Esophagus muscularis mucosa (tissue), 4 donors: ENCODE measurements at regions not wholly inside any gene's neighbourhood (a gene's known extent, or its start where the extent isn't known, plus 50 kb on each side); places are given as distances from the start of the nearest gene placed in this dataset.

Source experiments
- CTCF ChIP-seq, 3 experiments: fragments of 200-600 bp in 2 of 3; fragments of 450-650 bp in 1 of 3; sonication (generic) in 2 of 3; IDR thresholded peaks; one replicate each; pipeline ENCODE4 v1.5.1; 2017 to 2019; ENCODE audit warnings: antibody characterized with exemption in 3 of 3, mild to moderate bottlenecking in 2 of 3, moderate library complexity in 1 of 3
- EP300 ChIP-seq: sonication (generic); formaldehyde crosslinking; IDR thresholded peaks from one replicate; pipeline ENCODE4 v1.6.1; 2017; ENCODE audit warnings: antibody characterized with exemption
- POLR2A ChIP-seq: fragments of 450-650 bp; IDR thresholded peaks from one replicate; pipeline ENCODE4 v1.6.1; 2017; ENCODE audit warnings: antibody characterized with exemption, moderate library complexity, mild to moderate bottlenecking, low read depth
- POLR2AphosphoS5 ChIP-seq, 2 donors: sonication (generic); formaldehyde crosslinking; IDR thresholded peaks; one replicate each; pipeline ENCODE4 v1.6.1; 2017; ENCODE audit warnings: antibody characterized with exemption in 2 of 2

- no peak for TF ChIP-seq CTCF (IDR thresholded peaks at IDR 0.05)
- TF ChIP-seq EP300: no peak
- no peak for TF ChIP-seq POLR2A
- TF ChIP-seq POLR2AphosphoS5 (IDR thresholded peaks at IDR 0.05): no peak
These were observed 59.4 kb upstream of the FRMD1 start for GRCh38 chr6:168138436-168138835.
